ENCODE measurements at regions not wholly inside any gene's neighbourhood (a gene's known extent, or its start where the extent isn't known, plus 50 kb on each side); places are given as distances from the start of the nearest gene placed in this dataset.

DNA sequence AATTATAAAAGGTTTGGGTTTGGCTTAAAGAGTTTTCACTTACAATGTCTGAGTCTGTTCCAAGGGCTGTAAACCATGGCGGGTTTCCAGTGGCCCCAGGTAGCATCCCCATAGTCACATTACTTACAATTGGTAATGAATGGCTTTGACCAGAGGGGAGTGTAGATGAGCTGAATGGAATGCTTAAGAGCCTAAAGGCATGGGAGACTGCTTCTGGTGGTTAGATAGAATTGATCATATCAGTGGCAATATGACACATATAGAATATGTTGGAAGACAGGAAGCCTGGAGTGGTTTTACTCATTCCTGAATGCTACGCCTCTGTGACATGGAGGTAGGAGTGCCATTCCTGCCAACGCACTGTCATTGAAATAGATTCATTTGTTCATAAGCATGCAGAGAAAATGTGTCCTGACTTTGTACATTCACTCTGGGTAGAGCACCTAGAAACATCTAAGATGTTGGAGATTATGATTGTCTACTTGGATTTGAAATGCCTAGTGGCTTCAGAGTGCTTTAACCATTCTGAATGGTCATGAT is 183.3 kb downstream of the BLID start:
- Mint-ChIP-seq H3K4me1 (no peaks in the 10 kb centered on the region), H3K27me3 (peaks cover 6% of the 10 kb centered on the region), H3K4me3 (no peak overlapping the region), H3K36me3 (ENCODE audit: low read depth) (no peaks in the 10 kb centered on the region), H3K9me3 (no peaks in the 10 kb centered on the region), H3K27ac (no peak overlapping the region)
- TF ChIP-seq CTCF (IDR thresholded peaks at IDR 0.05) = no peak
- ATAC-seq (ENCODE audit: low read depth) (no peak), DNase-seq (no peak)
- POLR2A ChIA-PET = no interaction called here
- intact Hi-C loops (cut with micrococcal nuclease) = no loop called here
- CTCF ChIA-PET = no interaction called here

- intact Hi-C loops (cut with micrococcal nuclease) = no loop called here
- ATAC-seq (ENCODE audit: low read depth) = no peak
- Mint-ChIP-seq H3K27me3 (peaks cover 6% of the 10 kb centered on the region), H3K36me3 (ENCODE audit: low read depth) (no peaks in the 10 kb centered on the region), H3K9me3 (no peaks in the 10 kb centered on the region), H3K4me1 (no peaks in the 10 kb centered on the region), H3K27ac (no peak overlapping the region), H3K4me3 (no peak overlapping the region)
- ChIA-PET POLR2A (no interaction called here), CTCF (no interaction called here)
- TF ChIP-seq CTCF (IDR thresholded peaks at IDR 0.05) = no peak
- DNase-seq = no peak
Measured at GRCh38 chr11:121931748-121932352, 184.2 kb downstream of the BLID start.

GRCh38 chr11:121931121-121931520 is 184.9 kb downstream of the BLID start:
- no peak for ATAC-seq (ENCODE audit: low read depth)
- ChIA-PET CTCF (no interaction called here), POLR2A (no interaction called here)

DNA sequence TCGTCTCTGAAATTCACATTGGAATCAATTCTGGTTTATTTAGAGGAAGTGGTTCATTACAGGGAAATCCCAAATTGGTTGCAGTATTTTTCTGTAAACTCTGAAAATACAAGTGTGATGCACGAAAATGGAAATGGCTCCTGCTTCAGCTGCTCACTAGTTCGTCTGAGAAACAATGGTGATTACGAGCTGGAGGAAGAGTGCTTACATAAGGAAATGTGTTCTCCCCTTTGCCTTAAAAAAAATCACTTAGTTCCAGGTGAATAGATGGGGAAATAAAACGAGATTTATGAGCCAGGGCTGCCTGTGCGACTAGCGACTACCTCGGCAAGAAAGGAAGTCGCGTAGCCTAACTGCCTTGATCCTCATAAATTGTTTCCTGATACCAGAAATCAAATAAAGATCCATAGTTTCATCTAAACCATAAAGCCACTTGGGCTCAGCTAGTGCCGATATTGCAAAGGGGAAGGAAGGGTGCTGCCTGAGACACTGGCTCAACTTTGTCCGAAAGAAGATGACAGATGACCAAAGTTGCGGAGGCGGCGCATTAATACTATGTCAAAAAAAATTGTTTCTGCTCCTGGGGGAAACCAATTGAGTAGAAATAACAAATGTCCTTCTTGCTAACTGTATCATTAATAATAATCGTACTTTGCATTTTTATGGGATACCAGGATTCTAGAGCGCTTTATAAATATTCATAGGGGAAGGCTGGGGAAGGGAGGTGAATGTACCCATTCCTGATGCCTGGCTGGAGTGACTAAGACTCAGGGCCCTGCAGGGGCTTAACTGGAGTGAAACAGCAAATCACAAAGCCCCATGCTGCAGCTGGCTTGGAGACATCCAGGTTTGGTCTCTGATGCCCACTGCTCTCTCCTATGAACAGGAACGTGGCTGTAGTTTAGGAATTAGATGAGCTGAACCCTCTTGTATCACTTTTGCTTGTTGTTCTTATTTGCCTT is 185.7 kb downstream of the BLID start:
- intact Hi-C loops (cut with micrococcal nuclease) = no loop called here
- ChIA-PET POLR2A (no interaction called here), CTCF (no interaction called here)
- TF ChIP-seq CTCF (IDR thresholded peaks at IDR 0.05) = no peak
- ATAC-seq (ENCODE audit: low read depth) = peak; percentile 14
- H3K9me3 Mint-ChIP-seq = no peaks in the 10 kb centered on the region
- H3K4me3 Mint-ChIP-seq = no peak overlapping the region
- no peaks in the 10 kb centered on the region for H3K4me1 Mint-ChIP-seq
- no peaks in the 10 kb centered on the region for H3K36me3 Mint-ChIP-seq (ENCODE audit: low read depth)
- no peak overlapping the region for H3K27ac Mint-ChIP-seq
- H3K27me3 Mint-ChIP-seq = peaks cover 10% of the 10 kb centered on the region
- no peak for DNase-seq

More at GRCh38 chr11:121931121-121931520, 184.9 kb downstream of the BLID start:
- no peaks in the 10 kb centered on the region for H3K4me1 Mint-ChIP-seq
- H3K27me3 Mint-ChIP-seq = peaks cover 10% of the 10 kb centered on the region
- no peak for DNase-seq
- intact Hi-C loops (cut with micrococcal nuclease) = no loop called here
- H3K36me3 Mint-ChIP-seq (ENCODE audit: low read depth) = no peaks in the 10 kb centered on the region
- no peak for TF ChIP-seq CTCF (IDR thresholded peaks at IDR 0.05)
- H3K9me3 Mint-ChIP-seq = no peaks in the 10 kb centered on the region
- no peak overlapping the region for H3K4me3 Mint-ChIP-seq
- H3K27ac Mint-ChIP-seq = no peak overlapping the region

GRCh38 chr11:121929581-121929980 is 186.4 kb downstream of the BLID start:
- H3K4me1 Mint-ChIP-seq = no peaks in the 10 kb centered on the region
- H3K27me3 Mint-ChIP-seq = peaks cover 10% of the 10 kb centered on the region
- no peak overlapping the region for H3K4me3 Mint-ChIP-seq
- no peak for DNase-seq
- intact Hi-C loops (cut with micrococcal nuclease) = loop anchor here (1.0 to 10.0 kb wide), 2 partner anchors 165 to 274 kb away; no protein-coding TSS in a partner anchor
- ATAC-seq (ENCODE audit: low read depth) = no peak
- H3K36me3 Mint-ChIP-seq (ENCODE audit: low read depth) = no peaks in the 10 kb centered on the region
- H3K9me3 Mint-ChIP-seq = no peaks in the 10 kb centered on the region
- H3K27ac Mint-ChIP-seq = no peak overlapping the region
- ChIA-PET POLR2A (no interaction called here), CTCF (no interaction called here)
- no peak for TF ChIP-seq CTCF (IDR thresholded peaks at IDR 0.05)
